BLaER1 treated with 17β-estradiol and CSF1 and Interleukin-3, amounts not matched to agents 10 nM and 100 nM (cell line): ENCODE measurements at regions not wholly inside any gene's neighbourhood (a gene's known extent, or its start where the extent isn't known, plus 50 kb on each side); places are given as distances from the start of the nearest gene placed in this dataset.

Experiments used
- H3K27ac ChIP-seq, 11 experiments: shearing (Covaris generic); formaldehyde crosslinking; 2 replicates each; pipeline ENCODE4 v1.8.1; 2022
- H3K27me3 ChIP-seq, 11 experiments: shearing (Covaris generic); formaldehyde crosslinking; 2 replicates each; pipeline ENCODE4 v1.8.1; 2022
- H3K36me3 ChIP-seq, 11 experiments: shearing (Covaris generic); formaldehyde crosslinking; 2 replicates each; pipeline ENCODE4 v1.8.1; 2022
- H3K4me1 ChIP-seq, 10 experiments: shearing (Covaris generic); formaldehyde crosslinking; 2 replicates each; pipeline ENCODE4 v1.8.1; 2022
- H3K4me2 ChIP-seq, 11 experiments: shearing (Covaris generic); formaldehyde crosslinking; 2 replicates each; pipeline ENCODE4 v1.8.1; 2022
- H3K4me3 ChIP-seq, 10 experiments: shearing (Covaris generic); formaldehyde crosslinking; 2 replicates each; pipeline ENCODE4 v1.8.1; 2022
- H3K9ac ChIP-seq, 11 experiments: shearing (Covaris generic); formaldehyde crosslinking; 2 replicates each; pipeline ENCODE4 v1.8.1; 2022
- H3K9me3 ChIP-seq, 11 experiments: shearing (Covaris generic); formaldehyde crosslinking; replicated peaks in 1 of 11; 2 replicates each; pipeline ENCODE4 v1.8.1; 2022
- H4K20me1 ChIP-seq, 11 experiments: shearing (Covaris generic); formaldehyde crosslinking; 2 replicates each; pipeline ENCODE4 v1.8.1; 2022
- Cebpa-rat ChIP-seq, 11 experiments: shearing (Covaris generic); IDR thresholded peaks; 2 replicates each; pipeline ENCODE4 v1.8.1; 2022

DNA sequence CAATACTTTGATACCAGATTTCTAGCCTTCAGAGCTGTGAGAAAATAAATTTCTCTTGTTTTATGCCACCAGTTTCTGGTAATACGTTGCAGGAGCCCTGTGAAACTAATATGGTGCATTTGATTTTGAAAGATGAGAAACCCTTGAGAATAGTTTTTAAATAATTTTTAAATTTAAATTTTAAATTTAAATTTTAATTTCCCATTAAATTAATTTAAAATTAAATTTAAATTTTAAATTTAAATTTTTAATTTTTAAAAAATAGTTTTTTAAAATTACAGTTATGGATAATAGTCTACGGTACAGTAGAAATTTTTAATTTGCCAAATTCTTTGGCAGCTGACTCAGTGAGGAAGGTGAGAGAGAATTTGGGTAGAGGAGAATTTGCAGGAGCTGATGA lies 68.6 kb upstream of the SLC24A3 start:
- H3K9me3 ChIP-seq: peaks cover 15 to 22% (median 20%) of the 10 kb centered on the region in 11 experiments
- no peaks in the 10 kb centered on the region for H4K20me1 ChIP-seq
- no peaks in the 10 kb centered on the region for H3K36me3 ChIP-seq

DNA sequence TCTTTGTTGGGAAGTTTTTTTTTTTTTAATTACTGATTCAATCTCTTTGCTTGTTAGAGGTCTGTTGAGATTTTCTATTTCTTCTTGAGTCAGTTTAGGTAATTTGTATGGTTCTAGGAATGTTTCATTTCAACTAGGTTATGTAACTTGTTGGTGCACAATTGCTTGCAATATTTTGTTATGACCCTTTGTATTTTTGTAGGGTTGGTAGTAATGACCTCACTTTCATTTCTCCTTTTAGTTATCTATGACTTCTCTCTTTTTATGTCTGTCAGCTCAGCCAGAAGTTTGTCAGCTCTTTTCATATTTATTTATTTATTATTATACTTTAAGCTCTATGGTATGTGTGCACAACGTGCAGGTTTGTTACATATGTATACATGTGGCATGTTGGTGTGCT lies 51.1 kb upstream of the SLC24A3 start:
- Histone ChIP-seq H3K9ac (no peak overlapping the region), H3K27me3 (no peaks in the 10 kb centered on the region), H3K4me2 (no peak overlapping the region), H3K36me3 (no peaks in the 10 kb centered on the region), H3K9me3 (peaks cover 0 to 6% (median 0%) of the 10 kb centered on the region in 11 experiments; a peak in 1 of 22 replicates), H3K4me1 (no peaks in the 10 kb centered on the region), H3K4me3 (no peak overlapping the region), H3K27ac (no peak overlapping the region), H4K20me1 (no peaks in the 10 kb centered on the region)
- TF ChIP-seq Cebpa-rat (IDR thresholded peaks at IDR 0.05): no peak

More for the DNA sequence above, 68.6 kb upstream of the SLC24A3 start:
- H3K4me2 ChIP-seq: no peak overlapping the region
- H3K27me3 ChIP-seq: no peaks in the 10 kb centered on the region
- no peak for TF ChIP-seq Cebpa-rat (IDR thresholded peaks at IDR 0.05)
- no peaks in the 10 kb centered on the region for H3K4me1 ChIP-seq
- no peak overlapping the region for H3K9ac ChIP-seq
- no peak overlapping the region for H3K4me3 ChIP-seq
- no peak overlapping the region for H3K27ac ChIP-seq
